H1 (cell line): ENCODE measurements at regions not wholly inside any gene's neighbourhood (a gene's known extent, or its start where the extent isn't known, plus 50 kb on each side); places are given as distances from the start of the nearest gene placed in this dataset.

Experiments used
- CTCF ChIA-PET: fragments of 300-600 bp; sonication (Branson Sonifier 250); formaldehyde crosslinking; loops from one replicate; lab custom pipeline; 2021; ENCODE audit not compliant: partially characterized antibody; lab: Charles Lee
- POLR2A ChIA-PET: fragments of 300-600 bp; sonication (Branson Sonifier 250); formaldehyde crosslinking; loops from one replicate; lab custom pipeline; 2021; ENCODE audit warnings: inconsistent platforms; ENCODE audit not compliant: partially characterized antibody; lab: Charles Lee
- DNase-seq, 2 experiments: peaks; one replicate each; pipeline versions ENCODE4 v3.0.0 to v3.0.0-alpha.2; 2010 to 2022; ENCODE audit warnings: low spot score in 2 of 2, low read depth in 1 of 2, mixed read lengths in 1 of 2
- FAIRE-seq: peaks from 2 replicates; lab custom pipeline; 2011; peaks lifted over from hg19 to GRCh38; lab: Jason Lieb, UNC
- H2AFZ ChIP-seq: 2 replicates; pipeline ENCODE4 v1.8.1; 2012; ENCODE audit warnings: low read length, inconsistent platforms
- H2AK5ac ChIP-seq: 2 replicates; pipeline ENCODE4 v1.6.1; 2013; ENCODE audit warnings: low read depth, low read length
- H2BK120ac ChIP-seq: replicated peaks from 2 replicates; pipeline ENCODE3; 2013; ENCODE audit warnings: low read depth, low read length, inconsistent platforms
- H2BK12ac ChIP-seq: 2 replicates; pipeline ENCODE4 v1.6.1; 2013; ENCODE audit warnings: low read depth, low read length
- H2BK15ac ChIP-seq: 2 replicates; pipeline ENCODE4 v1.6.1; 2013; ENCODE audit warnings: low read length
- H2BK20ac ChIP-seq: 2 replicates; pipeline ENCODE4 v1.6.1; 2013; ENCODE audit warnings: low read length
- H2BK5ac ChIP-seq: 2 replicates; pipeline ENCODE4 v1.6.1; 2013; ENCODE audit warnings: low read depth, low read length
- H3K14ac ChIP-seq: 2 replicates; pipeline ENCODE4 v1.6.1; 2013; ENCODE audit warnings: inconsistent platforms; ENCODE audit not compliant: insufficient read length
- H3K18ac ChIP-seq: 2 replicates; pipeline ENCODE4 v1.6.1; 2013; ENCODE audit warnings: low read length; ENCODE audit errors: extremely low read depth
- H3K23ac ChIP-seq: 2 replicates; pipeline ENCODE4 v1.6.1; 2013; ENCODE audit warnings: inconsistent platforms; ENCODE audit not compliant: insufficient read length
- H3K23me2 ChIP-seq: 2 replicates; pipeline ENCODE4 v1.6.1; 2013; ENCODE audit warnings: low read depth, low read length
- H3K27ac ChIP-seq: 2 replicates; pipeline ENCODE4 v1.6.1; 2011; ENCODE audit warnings: low read depth, low read length, inconsistent platforms
- H3K27me3 ChIP-seq, 4 experiments: replicated peaks in 1 of 4; 1 replicate in 1 of 4; 2 replicates in 3 of 4; pipeline versions ENCODE4 v1.6.1 to v1.8.1; 2011 to 2013; ENCODE audit warnings: low read length in 3 of 4, mild to moderate bottlenecking in 3 of 4, inconsistent platforms in 2 of 4, mixed read lengths in 2 of 4, moderate library complexity in 1 of 4; ENCODE audit not compliant: control insufficient read depth in 3 of 4, insufficient read depth in 3 of 4; ENCODE audit errors: extremely low read depth in 1 of 4
- H3K36me3 ChIP-seq, 4 experiments: 2 replicates each; pipeline versions ENCODE4 v1.6.1 to v1.8.1; 2011 to 2013; ENCODE audit warnings: mild to moderate bottlenecking in 4 of 4, low read length in 3 of 4, moderate library complexity in 2 of 4, control low read depth in 1 of 4, inconsistent platforms in 1 of 4; ENCODE audit not compliant: insufficient read depth in 4 of 4, control insufficient read depth in 2 of 4
- H3K4ac ChIP-seq: replicated peaks from 2 replicates; pipeline ENCODE3; 2013; ENCODE audit warnings: low read length, low read depth, mixed read lengths, inconsistent platforms; ENCODE audit not compliant: insufficient read length
- H3K4me1 ChIP-seq, 4 experiments: replicated peaks in 1 of 4; 1 replicate in 1 of 4; 2 replicates in 3 of 4; pipeline versions ENCODE4 v1.6.1 to v1.8.1; 2011 to 2013; ENCODE audit warnings: low read length in 3 of 4, inconsistent platforms in 2 of 4, mixed read lengths in 1 of 4; ENCODE audit not compliant: insufficient read depth in 4 of 4, control insufficient read depth in 3 of 4
- H3K4me2 ChIP-seq, 2 experiments: 2 replicates each; pipeline versions ENCODE4 v1.6.1 to v1.8.1; 2011 to 2013; ENCODE audit warnings: low read depth in 2 of 2, low read length in 2 of 2, control low read depth in 1 of 2, inconsistent platforms in 1 of 2, mild to moderate bottlenecking in 1 of 2; ENCODE audit not compliant: insufficient read depth in 1 of 2
- H3K4me3 ChIP-seq, 4 experiments: fragments of 200-600, 300-600 bp in 1 of 4; sonication (generic), shearing (Covaris generic), sonication (Bioruptor Twin) in 1 of 4; 2 replicates each; pipeline versions ENCODE4 v1.5.1 to v1.8.1; 2011 to 2016; ENCODE audit warnings: low read length in 4 of 4, low read depth in 3 of 4, control low read depth in 2 of 4, inconsistent platforms in 2 of 4, mild to moderate bottlenecking in 2 of 4, mixed read lengths in 1 of 4, moderate library complexity in 1 of 4; ENCODE audit not compliant: insufficient read depth in 2 of 4; ENCODE audit errors: extremely low read depth in 1 of 4
- H3K56ac ChIP-seq: replicated peaks from 2 replicates; pipeline ENCODE3; 2013; ENCODE audit warnings: low read depth, mild to moderate bottlenecking, mixed read lengths, low read length, inconsistent platforms; ENCODE audit not compliant: insufficient read length
- H3K79me1 ChIP-seq: 2 replicates; pipeline ENCODE4 v1.6.1; 2013; ENCODE audit warnings: low read depth, low read length, control low read depth
- H3K79me2 ChIP-seq, 2 experiments: 2 replicates each; pipeline versions ENCODE4 v1.6.1 to v1.8.1; 2012 to 2013; ENCODE audit warnings: low read length in 2 of 2, mild to moderate bottlenecking in 2 of 2, inconsistent platforms in 1 of 2; ENCODE audit not compliant: insufficient read depth in 2 of 2, control insufficient read depth in 1 of 2
- H3K9ac ChIP-seq, 4 experiments: replicated peaks in 1 of 4; 1 replicate in 1 of 4; 2 replicates in 3 of 4; pipeline versions ENCODE4 v1.6.1 to v1.8.1; 2011 to 2013; ENCODE audit warnings: low read depth in 3 of 4, low read length in 3 of 4, control low read depth in 2 of 4, mild to moderate bottlenecking in 2 of 4, moderate library complexity in 2 of 4, inconsistent platforms in 1 of 4; ENCODE audit errors: extremely low read depth in 1 of 4
- H3K9me3 ChIP-seq, 2 experiments: 2 replicates each; pipeline versions ENCODE4 v1.6.1 to v1.8.1; 2012 to 2013; ENCODE audit warnings: mild to moderate bottlenecking in 2 of 2, moderate library complexity in 2 of 2, control low read depth in 1 of 2, inconsistent platforms in 1 of 2, low read depth in 1 of 2, low read length in 1 of 2, mixed read lengths in 1 of 2; ENCODE audit not compliant: insufficient read depth in 2 of 2
- H4K20me1 ChIP-seq, 2 experiments: replicated peaks in 1 of 2; 2 replicates each; pipeline versions ENCODE3 to v1.8.1; 2011 to 2013; ENCODE audit warnings: inconsistent platforms in 2 of 2, low read length in 2 of 2, mild to moderate bottlenecking in 1 of 2; ENCODE audit not compliant: insufficient read depth in 2 of 2, control insufficient read depth in 1 of 2
- H4K5ac ChIP-seq: 2 replicates; pipeline ENCODE4 v1.6.1; 2013; ENCODE audit warnings: low read length, low read depth, mixed read lengths, inconsistent platforms; ENCODE audit not compliant: insufficient read length
- H4K8ac ChIP-seq: 2 replicates; pipeline ENCODE4 v1.8.0; 2013; ENCODE audit warnings: mild to moderate bottlenecking, moderate library complexity, low read length, inconsistent platforms; ENCODE audit not compliant: insufficient read depth; ENCODE audit errors: extremely low read depth
- H4K91ac ChIP-seq: replicated peaks from 2 replicates; pipeline ENCODE3; 2013; ENCODE audit warnings: low read length, mixed read lengths, inconsistent platforms; ENCODE audit not compliant: insufficient read length
- CBX8 ChIP-seq: fragments of 300-800, 300-1000 bp; sonication (generic); IDR thresholded peaks from 2 replicates; pipeline ENCODE4 v1.7.1; 2016; ENCODE audit warnings: low read depth, low read length, borderline replicate concordance
- CREB1 ChIP-seq: IDR thresholded peaks from 2 replicates; pipeline ENCODE4 v1.6.1; 2012; ENCODE audit warnings: inconsistent platforms
- EGR1 ChIP-seq: IDR thresholded peaks from 2 replicates; pipeline ENCODE4 v1.6.1; 2011; ENCODE audit warnings: low read depth, low read length, borderline replicate concordance
- GABPA ChIP-seq: IDR thresholded peaks from 2 replicates; pipeline ENCODE4 v1.6.1; 2011; ENCODE audit warnings: mild to moderate bottlenecking, low read length, moderate library complexity, borderline replicate concordance; ENCODE audit not compliant: insufficient read depth
- GTF2F1 ChIP-seq: IDR thresholded peaks from 2 replicates; pipeline ENCODE4 v1.6.1; 2012; ENCODE audit warnings: low read depth, low read length, improper control_type of control experiment, borderline replicate concordance
- HDAC6 ChIP-seq: IDR thresholded peaks from one replicate; pipeline ENCODE4 v1.7.1; 2012; ENCODE audit warnings: low read depth, mild to moderate bottlenecking, inconsistent platforms, low read length, moderate library complexity
- KDM1A ChIP-seq: fragments of 200-600, 300-600 bp; sonication (generic); IDR thresholded peaks from 2 replicates; pipeline ENCODE4 v1.7.1; 2016; ENCODE audit warnings: mild to moderate bottlenecking, low read length, borderline replicate concordance
- KDM4A ChIP-seq: IDR thresholded peaks from one replicate; pipeline ENCODE4 v1.7.1; 2012; ENCODE audit warnings: low read depth, mild to moderate bottlenecking, moderate library complexity, low read length, inconsistent platforms; ENCODE audit not compliant: severe bottlenecking
- MAFK ChIP-seq: IDR thresholded peaks from 2 replicates; pipeline ENCODE4 v1.6.1; 2012; ENCODE audit warnings: low read depth, mild to moderate bottlenecking, improper control_type of control experiment, low read length
- RBBP5 ChIP-seq: IDR thresholded peaks from 2 replicates; pipeline ENCODE4 v1.7.1; 2012; ENCODE audit warnings: low read depth, mild to moderate bottlenecking, inconsistent platforms, low read length, moderate library complexity, borderline replicate concordance
- SIRT6 ChIP-seq: IDR thresholded peaks from one replicate; pipeline ENCODE4 v1.7.1; 2012; ENCODE audit warnings: low read length, inconsistent platforms
- SIX5 ChIP-seq: IDR thresholded peaks from 2 replicates; pipeline ENCODE4 v1.6.1; 2011; ENCODE audit warnings: mild to moderate bottlenecking, low read depth, low read length
- SUZ12 ChIP-seq: fragments of 200-600 bp; sonication (generic); IDR thresholded peaks from 2 replicates; pipeline ENCODE4 v1.6.1; 2012; ENCODE audit warnings: mild to moderate bottlenecking, inconsistent platforms, low read length, moderate library complexity, mixed read lengths
- TBP ChIP-seq: IDR thresholded peaks from 2 replicates; pipeline ENCODE4 v1.6.1; 2011; ENCODE audit warnings: low read depth, low read length, improper control_type of control experiment
- YY1 ChIP-seq: IDR thresholded peaks from 2 replicates; pipeline ENCODE4 v1.6.1; 2011; ENCODE audit warnings: low read depth, mild to moderate bottlenecking, low read length
- WGBS, 2 experiments: shearing (Covaris generic) in 1 of 2; methylation state at CpG; one replicate each; pipeline versions ENCODE4 v1.1.6 to v1.1.7; 2013 to 2015; ENCODE audit warnings: low lambda C conversion rate in 2 of 2, mixed read lengths in 2 of 2, inconsistent platforms in 1 of 2, low coverage in 1 of 2, missing lambda C conversion rate in 1 of 2; ENCODE audit not compliant: insufficient replicate concordance in 2 of 2, insufficient coverage in 1 of 2, insufficient read length in 1 of 2; ENCODE audit errors: extremely low coverage in 1 of 2, missing lambda C conversion rate in 1 of 2; 5-methylcytosine and 5-hydroxymethylcytosine counted together
- TF ChIP-seq, protein P1 (sequence below): IDR thresholded peaks from 2 replicates; pipeline ENCODE4 v1.6.1; 2011; ENCODE audit warnings: low read depth, mild to moderate bottlenecking, low read length; ENCODE audit not compliant: insufficient read depth

DNA sequence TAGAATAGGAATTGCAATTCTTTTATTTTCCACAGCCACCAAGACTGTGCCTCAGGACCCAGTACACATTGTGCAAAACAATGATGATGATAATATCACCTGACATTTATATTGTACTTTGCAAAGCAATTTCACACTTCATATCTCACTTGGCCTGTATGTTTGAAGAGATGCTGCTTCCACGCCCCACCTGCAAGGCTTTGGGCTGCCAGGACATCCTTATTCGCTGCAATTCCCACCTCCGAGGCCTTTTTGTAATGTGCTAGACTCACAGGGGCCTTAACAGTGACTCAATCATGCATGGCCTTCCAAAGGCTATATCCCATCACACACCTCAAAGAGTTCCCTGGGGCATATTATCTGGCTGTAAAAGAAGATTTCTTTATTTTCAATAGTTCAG is 200.9 kb downstream of the MYLK4 start:
- no peaks in the 10 kb centered on the region for H3K36me3 ChIP-seq
- ChIA-PET POLR2A (no interaction called here), CTCF (no interaction called here)
- peaks cover 8 to 11% of the 10 kb centered on the region in 2 experiments; a peak in 3 of 4 replicates for H3K9me3 ChIP-seq
- no peak overlapping the region for H2BK120ac ChIP-seq
- no peak overlapping the region for H2BK5ac ChIP-seq
- H3K23me2 ChIP-seq, result no peaks in the 10 kb centered on the region
- H3K27ac ChIP-seq, result no peak overlapping the region
- no peak overlapping the region for H3K14ac ChIP-seq
- no peaks in the 10 kb centered on the region for H3K79me2 ChIP-seq
- no peak overlapping the region for H2BK15ac ChIP-seq
- H3K23ac ChIP-seq, result no peak overlapping the region
- no peaks in the 10 kb centered on the region for H3K27me3 ChIP-seq
- 63% methylated on average over 3 of the region's 3 CpGs; no CpG with 5 or more reads in 1 of the 2 experiments for WGBS, 2 experiments
- no peaks in the 10 kb centered on the region for H4K20me1 ChIP-seq
- FAIRE-seq (no peak), DNase-seq (no peak)
- no peak overlapping the region for H4K5ac ChIP-seq
- H2AFZ ChIP-seq, result no peak overlapping the region
- H3K4me1 ChIP-seq, result no peaks in the 10 kb centered on the region
- no peak overlapping the region for H3K9ac ChIP-seq
- H4K91ac ChIP-seq, result no peak overlapping the region
- H4K8ac ChIP-seq, result no peak overlapping the region
- no peak overlapping the region for H2BK20ac ChIP-seq
- no peak overlapping the region for H3K4me3 ChIP-seq
- no peak overlapping the region for H2AK5ac ChIP-seq
- H3K18ac ChIP-seq, result no peak overlapping the region
- H3K4me2 ChIP-seq, result no peak overlapping the region
- H3K56ac ChIP-seq, result no peak overlapping the region
- H3K4ac ChIP-seq, result no peak overlapping the region
- no peak overlapping the region for H2BK12ac ChIP-seq
- H3K79me1 ChIP-seq, result no peaks in the 10 kb centered on the region
- TF ChIP-seq EGR1 (no peak), YY1 (no peak), GTF2F1 (no peak), SIX5 (no peak), HDAC6 (no peak), MAFK (no peak), KDM1A (no peak), KDM4A (no peak), GABPA (no peak), CBX8 (no peak), RBBP5 (no peak), SIRT6 (no peak), CREB1 (no peak), SUZ12 (no peak), TBP (no peak)
- TF ChIP-seq, protein P1, sequence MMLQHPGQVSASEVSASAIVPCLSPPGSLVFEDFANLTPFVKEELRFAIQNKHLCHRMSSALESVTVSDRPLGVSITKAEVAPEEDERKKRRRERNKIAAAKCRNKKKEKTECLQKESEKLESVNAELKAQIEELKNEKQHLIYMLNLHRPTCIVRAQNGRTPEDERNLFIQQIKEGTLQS, result no peak
